NCI-H128 (cell line): ENCODE measurements at regions not wholly inside any gene's neighbourhood (a gene's known extent, or its start where the extent isn't known, plus 50 kb on each side); places are given as distances from the start of the nearest gene placed in this dataset.

Experiments
- DNase-seq: peaks from one replicate; lab custom pipeline; 2025; ENCODE audit not compliant: unreplicated experiment; lab: John Stamatoyannopoulos, UW

GRCh38 chr12:124504273-124505000 is 63.0 kb downstream of the NCOR2 start:
- DNase-seq: peak; percentile 27

- no peak for DNase-seq
These were observed 64.1 kb downstream of the NCOR2 start for GRCh38 chr12:124503305-124503704.

- no peak for DNase-seq
These were observed 65.0 kb downstream of the NCOR2 start for GRCh38 chr12:124502379-124502778.

GRCh38 chr12:124501827-124502226 is 65.6 kb downstream of the NCOR2 start:
- DNase-seq: no peak

GRCh38 chr12:124501112-124501561 is 66.3 kb downstream of the NCOR2 start:
- DNase-seq: no peak

GRCh38 chr12:124499898-124500244 is 67.5 kb downstream of the NCOR2 start:
- no peak for DNase-seq

- no peak for DNase-seq
These were observed 68.1 kb downstream of the NCOR2 start for GRCh38 chr12:124499190-124499753.

- no peak for DNase-seq
These were observed 68.9 kb downstream of the NCOR2 start for GRCh38 chr12:124498275-124499189.

- no peak for DNase-seq
These were observed 69.8 kb downstream of the NCOR2 start for GRCh38 chr12:124497658-124498057.

GRCh38 chr12:124497039-124497438 is 70.4 kb downstream of the NCOR2 start:
- DNase-seq: no peak

GRCh38 chr12:124496584-124496983 is 70.8 kb downstream of the NCOR2 start:
- no peak for DNase-seq

GRCh38 chr12:124495194-124495983 is 72.0 kb downstream of the NCOR2 start:
- DNase-seq: no peak

- no peak for DNase-seq
These were observed 72.7 kb downstream of the NCOR2 start for GRCh38 chr12:124494751-124495129.

- DNase-seq: no peak
These were observed 73.3 kb downstream of the NCOR2 start for GRCh38 chr12:124493809-124494750.

GRCh38 chr12:124492879-124493808 is 74.3 kb downstream of the NCOR2 start:
- DNase-seq: no peak

- DNase-seq: no peak
These were observed 75.5 kb downstream of the NCOR2 start for GRCh38 chr12:124491856-124492420.

- DNase-seq: no peak
These were observed 76.1 kb downstream of the NCOR2 start for GRCh38 chr12:124491310-124491709.

GRCh38 chr12:124490584-124491305 is 76.7 kb downstream of the NCOR2 start:
- DNase-seq: no peak
